GM21737 (cell line): ENCODE measurements at regions not wholly inside any gene's neighbourhood (a gene's known extent, or its start where the extent isn't known, plus 50 kb on each side); places are given as distances from the start of the nearest gene placed in this dataset.

Experiments
- ATAC-seq: cut with Tn5 transposase; IDR thresholded peaks from one replicate; pipeline ENCODE4 v1.9.1; 2021; ENCODE audit warnings: mild to moderate bottlenecking, moderate library complexity; ENCODE audit not compliant: unreplicated experiment

- no peak for ATAC-seq
These were observed 89.4 kb upstream of the PTBP2 start for GRCh38 chr1:96632045-96632664.

- no peak for ATAC-seq
These were observed 87.9 kb upstream of the PTBP2 start for GRCh38 chr1:96633695-96634094.

GRCh38 chr1:96634883-96635282 is 86.7 kb upstream of the PTBP2 start:
- ATAC-seq, result no peak

- no peak for ATAC-seq
These were observed 80.3 kb upstream of the PTBP2 start for GRCh38 chr1:96641282-96641681.

GRCh38 chr1:96643519-96643918 is 78.1 kb upstream of the PTBP2 start:
- no peak for ATAC-seq

GRCh38 chr1:96649301-96649700 is 72.3 kb upstream of the PTBP2 start:
- no peak for ATAC-seq

GRCh38 chr1:96651517-96651916 is 70.1 kb upstream of the PTBP2 start:
- no peak for ATAC-seq

GRCh38 chr1:96660051-96660450 is 61.5 kb upstream of the PTBP2 start:
- ATAC-seq, result no peak

- no peak for ATAC-seq
These were observed 61.1 kb upstream of the PTBP2 start for GRCh38 chr1:96660503-96660902.
